ENCODE measurements at regions not wholly inside any gene's neighbourhood (a gene's known extent, or its start where the extent isn't known, plus 50 kb on each side); places are given as distances from the start of the nearest gene placed in this dataset.
A peak's percentile ranks its signal among the peaks of the same experiment; 100 is the strongest.

DNA sequence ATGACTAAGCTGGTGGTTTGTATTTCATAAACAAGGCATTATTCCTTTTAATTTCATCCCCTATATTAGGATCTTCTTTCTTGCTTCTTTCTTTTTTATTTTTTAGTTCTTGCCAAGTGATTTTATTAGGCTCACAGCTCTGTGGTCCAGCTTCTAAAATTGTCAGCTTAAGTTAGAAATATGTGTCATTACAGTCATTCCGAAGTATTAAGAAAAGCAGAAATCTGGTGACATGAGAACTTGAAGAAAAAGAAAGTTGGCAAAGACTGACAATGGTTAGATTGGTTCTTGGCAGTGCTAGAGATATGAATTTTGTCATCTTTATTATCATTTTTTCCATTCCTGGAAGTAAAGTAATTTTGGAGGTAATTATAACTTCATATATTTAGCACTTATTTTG is 166.5 kb upstream of the PRR16 start:
- TF ChIP-seq, protein P1, sequence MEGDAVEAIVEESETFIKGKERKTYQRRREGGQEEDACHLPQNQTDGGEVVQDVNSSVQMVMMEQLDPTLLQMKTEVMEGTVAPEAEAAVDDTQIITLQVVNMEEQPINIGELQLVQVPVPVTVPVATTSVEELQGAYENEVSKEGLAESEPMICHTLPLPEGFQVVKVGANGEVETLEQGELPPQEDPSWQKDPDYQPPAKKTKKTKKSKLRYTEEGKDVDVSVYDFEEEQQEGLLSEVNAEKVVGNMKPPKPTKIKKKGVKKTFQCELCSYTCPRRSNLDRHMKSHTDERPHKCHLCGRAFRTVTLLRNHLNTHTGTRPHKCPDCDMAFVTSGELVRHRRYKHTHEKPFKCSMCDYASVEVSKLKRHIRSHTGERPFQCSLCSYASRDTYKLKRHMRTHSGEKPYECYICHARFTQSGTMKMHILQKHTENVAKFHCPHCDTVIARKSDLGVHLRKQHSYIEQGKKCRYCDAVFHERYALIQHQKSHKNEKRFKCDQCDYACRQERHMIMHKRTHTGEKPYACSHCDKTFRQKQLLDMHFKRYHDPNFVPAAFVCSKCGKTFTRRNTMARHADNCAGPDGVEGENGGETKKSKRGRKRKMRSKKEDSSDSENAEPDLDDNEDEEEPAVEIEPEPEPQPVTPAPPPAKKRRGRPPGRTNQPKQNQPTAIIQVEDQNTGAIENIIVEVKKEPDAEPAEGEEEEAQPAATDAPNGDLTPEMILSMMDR (IDR thresholded peaks at IDR 0.05) = no peak
- Mint-ChIP-seq H3K36me3 (no peaks in the 10 kb centered on the region), H3K9me3 (peaks cover 0 to 1% (median 0%) of the 10 kb centered on the region in 7 donors), H3K27ac (no peak overlapping the region), H3K4me3 (no peak overlapping the region), H3K4me1 (no peaks in the 10 kb centered on the region), H3K27me3 (ENCODE audit: low read depth in 3 of 3) (no peaks in the 10 kb centered on the region)
- H3K4me1 ChIP-seq (ENCODE audit: control insufficient read depth in 1 of 2, insufficient read depth in 2 of 2, low read length in 2 of 2) = no peaks in the 10 kb centered on the region
- H3K27ac ChIP-seq (ENCODE audit: low read depth in 1 of 2, low read length in 2 of 2) = no peak overlapping the region
- no peaks in the 10 kb centered on the region for H3K36me3 ChIP-seq (replicated peaks in 1 of 2; ENCODE audit: control insufficient read depth in 1 of 2, insufficient read depth in 2 of 2, low read length in 2 of 2)
- 100% methylated on average over 1 of the region's 1 CpG for WGBS (ENCODE audit: insufficient coverage)
- H3K27me3 ChIP-seq (ENCODE audit: control insufficient read depth in 2 of 2, insufficient read depth in 2 of 2, low read length in 2 of 2) = no peaks in the 10 kb centered on the region
- no peak overlapping the region for H3K4me3 ChIP-seq (replicated peaks in 1 of 3; ENCODE audit: low read depth in 2 of 3, low read length in 3 of 3)
- no peak overlapping the region for H2AFZ ChIP-seq (ENCODE audit: insufficient read depth, low read depth, low read length, poor library complexity, severe bottlenecking)
- H3K9ac ChIP-seq (ENCODE audit: insufficient read depth, low read length, poor library complexity, severe bottlenecking) = no peak overlapping the region
- no peaks in the 10 kb centered on the region for H3K9me3 ChIP-seq (replicated peaks in 1 of 2; ENCODE audit: control insufficient read depth in 1 of 2, insufficient read depth in 1 of 2, low read length in 2 of 2)
- no peak for DNase-seq
- no peak overlapping the region for H3K4me2 ChIP-seq (replicated peaks; ENCODE audit: extremely low read depth, low read length, poor library complexity, severe bottlenecking)
- H3K79me2 ChIP-seq (ENCODE audit: insufficient read depth, low read length) = no peaks in the 10 kb centered on the region
- no peaks in the 10 kb centered on the region for H4K20me1 ChIP-seq (ENCODE audit: insufficient read depth, low read length)
- intact Hi-C loops (cut with micrococcal nuclease) = no loop called here

DNA sequence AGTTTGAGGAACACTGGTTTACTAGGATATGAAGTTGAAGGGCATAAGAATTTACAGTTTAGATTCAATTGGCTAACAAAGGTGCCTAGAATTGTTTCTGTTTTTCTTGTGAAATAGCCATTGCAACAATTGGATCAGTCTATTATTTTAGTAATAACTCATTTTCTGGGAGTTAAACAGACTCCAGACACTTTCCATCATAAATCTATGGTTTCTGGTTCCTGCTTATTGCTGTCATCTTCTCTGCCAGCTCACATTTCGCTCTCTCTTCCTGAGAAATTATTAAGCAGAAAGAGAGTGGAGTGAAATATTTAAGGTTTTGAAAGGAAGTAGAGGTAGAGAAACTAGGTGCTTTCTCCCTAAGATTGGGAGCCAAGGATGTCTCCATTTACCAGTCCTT is 165.1 kb upstream of the PRR16 start:
- no peaks in the 10 kb centered on the region for H3K27me3 Mint-ChIP-seq (ENCODE audit: low read depth in 3 of 3)
- H3K4me1 Mint-ChIP-seq = no peaks in the 10 kb centered on the region
- H3K9ac ChIP-seq (ENCODE audit: insufficient read depth, low read length, poor library complexity, severe bottlenecking) = no peak overlapping the region
- H3K4me1 ChIP-seq (ENCODE audit: control insufficient read depth in 1 of 2, insufficient read depth in 2 of 2, low read length in 2 of 2) = no peaks in the 10 kb centered on the region
- no peaks in the 10 kb centered on the region for H3K27me3 ChIP-seq (ENCODE audit: control insufficient read depth in 2 of 2, insufficient read depth in 2 of 2, low read length in 2 of 2)
- H3K36me3 ChIP-seq (replicated peaks in 1 of 2; ENCODE audit: control insufficient read depth in 1 of 2, insufficient read depth in 2 of 2, low read length in 2 of 2) = no peaks in the 10 kb centered on the region
- peak overlapping the region; percentile 23 for H2AFZ ChIP-seq (ENCODE audit: insufficient read depth, low read depth, low read length, poor library complexity, severe bottlenecking)
- intact Hi-C loops (cut with micrococcal nuclease) = no loop called here
- H4K20me1 ChIP-seq (ENCODE audit: insufficient read depth, low read length) = no peaks in the 10 kb centered on the region
- peaks cover 0 to 4% (median 0%) of the 10 kb centered on the region in 7 donors for H3K9me3 Mint-ChIP-seq
- no peak overlapping the region for H3K4me3 ChIP-seq (replicated peaks in 1 of 3; ENCODE audit: low read depth in 2 of 3, low read length in 3 of 3)
- no peak overlapping the region for H3K27ac ChIP-seq (ENCODE audit: low read depth in 1 of 2, low read length in 2 of 2)
- no peak overlapping the region for H3K4me2 ChIP-seq (replicated peaks; ENCODE audit: extremely low read depth, low read length, poor library complexity, severe bottlenecking)
- WGBS (ENCODE audit: insufficient coverage) = no CpG with 5 or more reads among the region's 1 CpG
- H3K79me2 ChIP-seq (ENCODE audit: insufficient read depth, low read length) = no peaks in the 10 kb centered on the region
- DNase-seq = no peak
- TF ChIP-seq, protein P1 (IDR thresholded peaks at IDR 0.05) = no peak
- no peaks in the 10 kb centered on the region for H3K9me3 ChIP-seq (replicated peaks in 1 of 2; ENCODE audit: control insufficient read depth in 1 of 2, insufficient read depth in 1 of 2, low read length in 2 of 2)
- no peak overlapping the region for H3K4me3 Mint-ChIP-seq
- no peak overlapping the region for H3K27ac Mint-ChIP-seq
- no peaks in the 10 kb centered on the region for H3K36me3 Mint-ChIP-seq
